ENCODE measurements at regions not wholly inside any gene's neighbourhood (a gene's known extent, or its start where the extent isn't known, plus 50 kb on each side); places are given as distances from the start of the nearest gene placed in this dataset.

GRCh38 chr11:95606824-95607223, 182.8 kb downstream of the FAM76B start:
- Histone ChIP-seq H3K4me2 (no peak overlapping the region), H3K4me3 (IDR thresholded peaks at IDR 0.05; ENCODE audit: insufficient read depth, low read depth, low read length) (no peak overlapping the region), H2AFZ (ENCODE audit: low read depth) (no peak overlapping the region), H4K20me1 (ENCODE audit: insufficient read depth) (no peaks in the 10 kb centered on the region), H3K27me3 (ENCODE audit: insufficient read depth, low read depth) (no peaks in the 10 kb centered on the region), H3K9ac (no peak overlapping the region), H3K27ac (no peak overlapping the region), H3K36me3 (ENCODE audit: insufficient read depth) (no peaks in the 10 kb centered on the region), H3K79me2 (ENCODE audit: insufficient read depth, low read depth) (no peaks in the 10 kb centered on the region), H3K4me1 (ENCODE audit: low read depth, poor library complexity, severe bottlenecking) (no peaks in the 10 kb centered on the region)
- no peak for TF ChIP-seq CTCF (conservative IDR thresholded peaks at IDR 0.05; ENCODE audit: low read depth, low read length)

- H3K27me3 ChIP-seq (ENCODE audit: insufficient read depth, low read depth), result no peaks in the 10 kb centered on the region
- H2AFZ ChIP-seq (ENCODE audit: low read depth), result no peak overlapping the region
- no peak overlapping the region for H3K9ac ChIP-seq
- H3K4me1 ChIP-seq (ENCODE audit: low read depth, poor library complexity, severe bottlenecking), result no peaks in the 10 kb centered on the region
- H3K36me3 ChIP-seq (ENCODE audit: insufficient read depth), result no peaks in the 10 kb centered on the region
- no peak overlapping the region for H3K27ac ChIP-seq
- no peak overlapping the region for H3K4me3 ChIP-seq (IDR thresholded peaks at IDR 0.05; ENCODE audit: insufficient read depth, low read depth, low read length)
- no peaks in the 10 kb centered on the region for H3K79me2 ChIP-seq (ENCODE audit: insufficient read depth, low read depth)
- no peak for TF ChIP-seq CTCF (conservative IDR thresholded peaks at IDR 0.05; ENCODE audit: low read depth, low read length)
- no peak overlapping the region for H3K4me2 ChIP-seq
- H4K20me1 ChIP-seq (ENCODE audit: insufficient read depth), result no peaks in the 10 kb centered on the region
Measured at GRCh38 chr11:95605271-95605940, 184.2 kb downstream of the FAM76B start.

GRCh38 chr11:95599959-95600586, 189.5 kb downstream of the FAM76B start:
- Histone ChIP-seq H3K27ac (no peak overlapping the region), H3K4me3 (IDR thresholded peaks at IDR 0.05; ENCODE audit: insufficient read depth, low read depth, low read length) (no peak overlapping the region), H3K4me1 (ENCODE audit: low read depth, poor library complexity, severe bottlenecking) (no peaks in the 10 kb centered on the region), H3K4me2 (no peak overlapping the region), H3K36me3 (ENCODE audit: insufficient read depth) (no peaks in the 10 kb centered on the region), H2AFZ (ENCODE audit: low read depth) (no peak overlapping the region), H4K20me1 (ENCODE audit: insufficient read depth) (no peaks in the 10 kb centered on the region), H3K79me2 (ENCODE audit: insufficient read depth, low read depth) (no peaks in the 10 kb centered on the region), H3K9ac (no peak overlapping the region), H3K27me3 (ENCODE audit: insufficient read depth, low read depth) (no peaks in the 10 kb centered on the region)
- no peak for TF ChIP-seq CTCF (conservative IDR thresholded peaks at IDR 0.05; ENCODE audit: low read depth, low read length)

DNA sequence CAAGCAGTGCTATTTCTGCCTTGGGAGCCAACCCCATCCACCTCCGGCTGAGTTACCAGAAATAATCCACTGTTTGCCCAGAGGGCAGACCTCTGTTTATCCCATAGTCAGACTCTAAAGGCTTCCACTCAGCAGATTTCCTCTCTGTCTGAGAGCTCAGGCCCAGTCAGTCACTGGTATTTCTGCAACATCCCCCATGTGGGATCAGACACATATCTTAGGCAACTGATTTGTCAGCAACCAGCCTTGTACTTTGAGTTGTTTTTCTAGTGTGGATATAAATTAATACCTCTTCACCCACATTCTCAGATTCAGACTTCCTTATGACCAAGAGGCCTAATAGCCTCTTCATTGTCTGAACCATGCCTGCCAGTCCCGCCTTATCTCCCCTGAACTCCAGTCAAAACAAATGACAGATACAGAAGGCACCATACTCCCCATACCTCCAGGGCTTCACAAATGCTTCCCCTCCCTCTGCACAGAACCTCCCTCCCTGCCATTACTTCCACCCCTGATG, 193.6 kb downstream of the FAM76B start:
- no peaks in the 10 kb centered on the region for H3K36me3 ChIP-seq (ENCODE audit: insufficient read depth)
- H3K4me2 ChIP-seq, result no peak overlapping the region
- no peak overlapping the region for H2AFZ ChIP-seq (ENCODE audit: low read depth)
- H3K4me1 ChIP-seq (ENCODE audit: low read depth, poor library complexity, severe bottlenecking), result no peaks in the 10 kb centered on the region
- no peak overlapping the region for H3K9ac ChIP-seq
- H3K4me3 ChIP-seq (IDR thresholded peaks at IDR 0.05; ENCODE audit: insufficient read depth, low read depth, low read length), result no peak overlapping the region
- no peaks in the 10 kb centered on the region for H4K20me1 ChIP-seq (ENCODE audit: insufficient read depth)
- TF ChIP-seq CTCF (conservative IDR thresholded peaks at IDR 0.05; ENCODE audit: low read depth, low read length), result no peak
- no peaks in the 10 kb centered on the region for H3K27me3 ChIP-seq (ENCODE audit: insufficient read depth, low read depth)
- no peak overlapping the region for H3K27ac ChIP-seq
- no peaks in the 10 kb centered on the region for H3K79me2 ChIP-seq (ENCODE audit: insufficient read depth, low read depth)
